ENCODE measurements at regions not wholly inside any gene's neighbourhood (a gene's known extent, or its start where the extent isn't known, plus 50 kb on each side); places are given as distances from the start of the nearest gene placed in this dataset.

GRCh38 chr18:78632111-78632541 lies 347.5 kb upstream of the SALL3 start:
- no peak overlapping the region for H3K27ac ChIP-seq (ENCODE audit: low read length)
- no peak overlapping the region for H3K4me3 ChIP-seq (ENCODE audit: low read depth in 1 of 2, low read length in 2 of 2)
- peaks cover 0 to 12% of the 10 kb centered on the region in 2 donors for H3K9me3 ChIP-seq (ENCODE audit: control insufficient read depth in 1 of 2, low read length in 2 of 2)
- no peaks in the 10 kb centered on the region for H3K4me1 ChIP-seq (ENCODE audit: control insufficient read depth in 1 of 2, insufficient read depth in 2 of 2, low read length in 2 of 2)
- no peaks in the 10 kb centered on the region for H3K36me3 ChIP-seq (ENCODE audit: control insufficient read depth in 1 of 2, insufficient read depth in 2 of 2, low read length in 2 of 2)
- no peaks in the 10 kb centered on the region for H3K27me3 ChIP-seq (ENCODE audit: low read depth, low read length)

DNA sequence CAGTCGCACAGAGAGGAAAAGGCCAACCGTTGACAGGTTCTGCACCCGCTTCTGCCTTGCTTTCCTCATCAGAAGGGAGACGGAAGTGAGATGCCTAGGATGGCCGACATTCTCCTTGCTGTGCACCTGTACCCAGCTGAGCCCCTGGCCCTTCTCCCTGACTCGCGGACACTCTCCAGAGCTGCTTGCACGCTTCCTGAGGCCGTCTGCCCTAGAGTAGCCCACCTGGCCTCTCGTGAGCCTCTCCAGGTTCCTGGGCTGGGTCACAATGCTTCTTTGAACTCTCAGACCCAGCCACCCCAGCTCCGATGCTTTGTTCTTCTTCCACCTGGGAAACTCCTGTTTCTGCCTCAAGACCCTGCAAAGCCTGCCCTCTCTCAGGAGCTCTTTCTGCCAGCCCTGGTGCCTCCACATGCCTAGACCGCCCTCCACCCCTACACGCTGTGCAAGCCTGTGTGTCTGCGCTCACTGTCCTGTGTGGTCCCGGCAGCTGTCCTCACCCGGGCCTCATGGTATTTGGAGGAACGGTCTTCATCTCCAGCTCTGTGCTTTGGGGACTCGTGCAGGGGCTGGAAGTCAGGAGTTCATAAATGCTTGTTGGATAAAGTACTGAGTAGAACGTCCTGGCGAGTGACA lies 345.4 kb upstream of the SALL3 start:
- no peaks in the 10 kb centered on the region for H3K4me1 ChIP-seq (ENCODE audit: control insufficient read depth in 1 of 2, insufficient read depth in 2 of 2, low read length in 2 of 2)
- H3K27ac ChIP-seq (ENCODE audit: low read length): no peak overlapping the region
- H3K27me3 ChIP-seq (ENCODE audit: low read depth, low read length): no peaks in the 10 kb centered on the region
- H3K9me3 ChIP-seq (ENCODE audit: control insufficient read depth in 1 of 2, low read length in 2 of 2): peaks cover 0 to 7% of the 10 kb centered on the region in 2 donors
- H3K4me3 ChIP-seq (ENCODE audit: low read depth in 1 of 2, low read length in 2 of 2): no peak overlapping the region
- H3K36me3 ChIP-seq (ENCODE audit: control insufficient read depth in 1 of 2, insufficient read depth in 2 of 2, low read length in 2 of 2): no peaks in the 10 kb centered on the region

DNA sequence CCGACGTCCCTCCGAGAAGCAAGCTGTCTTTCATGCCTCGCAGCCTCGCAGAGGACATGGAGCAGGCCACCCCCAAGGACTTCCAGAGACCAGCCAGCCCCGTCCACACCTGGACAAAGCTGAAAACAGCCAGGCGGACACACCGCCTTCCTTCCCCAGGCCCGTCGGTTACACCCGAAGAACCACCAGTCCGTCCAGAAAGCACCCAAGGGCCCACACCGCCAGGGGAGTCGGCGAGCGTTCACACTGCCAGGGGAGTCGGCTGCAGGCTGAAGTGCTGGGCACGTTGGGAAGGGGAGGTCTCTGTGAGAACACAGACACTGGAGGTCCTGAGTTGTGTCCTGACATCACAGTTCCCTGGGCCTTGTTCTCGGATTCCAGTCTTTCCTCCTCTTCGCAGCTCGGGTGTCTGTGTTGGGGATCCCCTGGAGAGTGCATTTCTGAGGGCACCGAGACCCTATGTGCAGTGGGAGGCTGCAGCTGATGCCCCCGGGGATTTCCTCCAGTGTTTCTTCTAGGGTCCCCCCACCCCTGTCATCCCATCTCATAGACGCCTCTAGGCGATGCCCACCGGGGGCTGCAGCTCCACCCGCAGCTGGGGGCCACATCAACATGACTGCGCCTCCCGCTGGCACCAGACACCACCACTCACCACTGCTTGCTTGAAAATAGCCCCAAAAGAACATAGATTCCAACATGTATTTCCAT lies 344.4 kb upstream of the SALL3 start:
- Histone ChIP-seq H3K36me3 (ENCODE audit: control insufficient read depth in 1 of 2, insufficient read depth in 2 of 2, low read length in 2 of 2) (no peaks in the 10 kb centered on the region), H3K4me1 (ENCODE audit: control insufficient read depth in 1 of 2, insufficient read depth in 2 of 2, low read length in 2 of 2) (no peaks in the 10 kb centered on the region), H3K27ac (ENCODE audit: low read length) (no peak overlapping the region), H3K4me3 (ENCODE audit: low read depth in 1 of 2, low read length in 2 of 2) (no peak overlapping the region), H3K27me3 (ENCODE audit: low read depth, low read length) (no peaks in the 10 kb centered on the region), H3K9me3 (ENCODE audit: control insufficient read depth in 1 of 2, low read length in 2 of 2) (peaks cover 0 to 7% of the 10 kb centered on the region in 2 donors)

DNA sequence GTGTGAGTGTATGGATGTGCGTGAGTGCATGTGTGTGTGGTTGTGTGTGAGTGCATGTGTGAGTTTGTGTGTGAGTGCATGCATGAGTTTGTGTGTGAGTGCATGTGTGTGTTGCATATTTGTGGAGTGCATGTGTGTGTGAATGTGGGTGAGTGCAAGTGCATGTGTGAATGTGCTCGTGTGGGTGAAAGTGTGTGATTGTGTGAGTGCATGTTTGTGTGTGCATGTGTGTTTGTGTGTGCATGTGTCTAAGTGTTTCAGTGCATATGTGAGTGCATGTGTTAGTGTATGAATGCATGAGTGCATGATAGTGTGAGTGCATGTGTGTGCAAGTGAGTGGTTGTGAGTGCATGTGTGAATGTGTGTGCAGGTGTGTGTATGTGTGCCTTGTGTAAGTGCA lies 343.4 kb upstream of the SALL3 start:
- Histone ChIP-seq H3K9me3 (ENCODE audit: control insufficient read depth in 1 of 2, low read length in 2 of 2) (no peaks in the 10 kb centered on the region), H3K4me3 (ENCODE audit: low read depth in 1 of 2, low read length in 2 of 2) (no peak overlapping the region), H3K4me1 (ENCODE audit: control insufficient read depth in 1 of 2, insufficient read depth in 2 of 2, low read length in 2 of 2) (no peaks in the 10 kb centered on the region), H3K36me3 (ENCODE audit: control insufficient read depth in 1 of 2, insufficient read depth in 2 of 2, low read length in 2 of 2) (no peaks in the 10 kb centered on the region), H3K27me3 (ENCODE audit: low read depth, low read length) (no peaks in the 10 kb centered on the region), H3K27ac (ENCODE audit: low read length) (no peak overlapping the region)

DNA sequence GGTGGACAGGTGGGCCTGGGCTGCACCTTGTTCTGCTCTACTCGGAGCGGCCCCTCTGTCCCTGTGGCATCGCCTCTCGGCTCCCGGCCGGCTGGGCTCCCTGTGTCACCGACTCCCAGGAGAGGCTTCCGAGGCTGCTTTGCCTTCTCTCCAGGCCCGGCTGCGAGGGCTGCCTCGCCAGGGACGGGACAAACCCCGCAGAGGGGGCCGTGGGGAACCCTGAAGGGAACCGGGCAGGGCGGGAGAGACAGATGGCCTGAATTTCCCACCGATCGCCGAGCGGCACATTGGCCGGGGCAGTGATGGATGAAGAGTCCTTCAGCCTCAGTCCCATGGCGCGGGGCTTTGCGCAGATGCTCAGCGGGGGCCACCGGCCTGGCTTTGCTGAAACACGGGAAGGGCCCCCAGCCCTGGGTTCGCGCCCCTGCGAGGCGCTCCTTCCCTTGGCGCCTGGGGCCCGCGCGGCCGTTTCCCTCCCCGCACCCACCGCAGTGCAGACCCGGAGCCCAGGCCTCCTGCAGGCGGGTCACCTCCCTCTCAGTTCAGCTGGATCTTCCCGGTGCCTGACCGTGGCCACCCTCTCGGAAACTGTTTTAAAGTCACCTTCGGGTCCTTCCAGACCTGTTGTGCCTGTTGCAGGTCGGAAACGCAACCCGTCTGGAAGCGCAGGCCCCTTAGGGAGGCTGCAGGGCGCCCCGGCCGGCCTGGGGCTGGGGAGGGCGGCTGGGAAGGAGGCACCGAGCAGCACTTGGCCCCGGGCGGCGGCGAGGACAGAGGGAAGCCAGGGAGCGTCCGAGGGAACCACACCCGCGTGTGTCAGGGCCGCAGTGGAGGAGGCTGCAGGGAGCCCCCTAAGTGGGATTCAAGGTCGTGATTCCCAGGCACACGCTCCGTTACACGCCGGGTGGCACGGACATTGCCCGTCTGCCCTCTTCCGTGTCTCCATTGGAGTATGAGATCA lies 341.9 kb upstream of the SALL3 start:
- H3K9me3 ChIP-seq (ENCODE audit: control insufficient read depth in 1 of 2, low read length in 2 of 2): no peaks in the 10 kb centered on the region
- no peaks in the 10 kb centered on the region for H3K36me3 ChIP-seq (ENCODE audit: control insufficient read depth in 1 of 2, insufficient read depth in 2 of 2, low read length in 2 of 2)
- H3K4me3 ChIP-seq (ENCODE audit: low read depth in 1 of 2, low read length in 2 of 2): no peak overlapping the region
- no peaks in the 10 kb centered on the region for H3K27me3 ChIP-seq (ENCODE audit: low read depth, low read length)
- H3K4me1 ChIP-seq (ENCODE audit: control insufficient read depth in 1 of 2, insufficient read depth in 2 of 2, low read length in 2 of 2): peaks cover 0 to 8% of the 10 kb centered on the region in 2 donors
- H3K27ac ChIP-seq (ENCODE audit: low read length): no peak overlapping the region

DNA sequence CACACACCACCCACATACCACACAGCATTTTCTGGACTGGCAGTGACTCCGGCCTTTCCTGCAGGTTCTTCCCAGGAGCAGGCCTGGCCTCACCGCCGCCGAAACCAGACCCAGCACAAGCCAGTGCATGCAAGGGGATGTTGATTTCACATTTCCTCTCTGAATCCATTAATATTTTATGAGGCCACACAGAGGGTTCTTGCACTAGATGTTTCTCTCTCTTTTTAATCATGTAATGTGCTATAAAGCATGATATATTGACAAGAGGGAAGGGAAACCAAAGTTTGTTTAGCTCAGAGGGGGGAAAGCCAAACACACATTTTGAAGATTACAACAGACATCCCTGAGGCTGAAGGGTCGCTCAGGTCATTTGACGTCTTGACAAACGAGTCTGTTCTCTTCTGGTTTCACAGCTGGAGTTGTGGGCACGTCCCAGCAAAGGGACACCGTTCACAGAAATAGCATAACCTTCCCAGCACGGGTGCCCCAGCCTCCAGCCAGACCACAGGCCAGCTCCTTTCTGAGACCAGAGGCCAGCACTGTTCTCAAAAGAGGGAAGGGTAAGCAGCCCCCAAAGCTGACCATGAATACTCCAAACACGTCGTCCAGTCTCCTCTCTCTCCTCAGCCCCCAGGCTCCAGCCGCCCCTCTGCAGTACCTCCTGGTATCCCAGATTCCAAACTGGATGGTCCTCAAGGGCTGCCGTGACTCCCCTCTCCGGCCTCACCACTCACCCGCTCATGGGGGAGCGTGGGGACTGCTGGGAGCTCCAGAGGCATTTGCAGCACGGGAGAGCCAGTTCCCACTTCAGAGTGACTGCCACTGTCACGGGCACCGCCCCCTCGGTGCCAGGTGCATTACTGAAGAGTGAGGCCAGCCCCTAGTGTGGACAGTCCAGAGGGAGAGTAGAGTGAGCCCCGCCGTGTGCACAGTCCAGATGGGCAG lies 340.3 kb upstream of the SALL3 start:
- Histone ChIP-seq H3K9me3 (ENCODE audit: control insufficient read depth in 1 of 2, low read length in 2 of 2) (no peaks in the 10 kb centered on the region), H3K4me1 (ENCODE audit: control insufficient read depth in 1 of 2, insufficient read depth in 2 of 2, low read length in 2 of 2) (peaks cover 0 to 12% of the 10 kb centered on the region in 2 donors), H3K36me3 (ENCODE audit: control insufficient read depth in 1 of 2, insufficient read depth in 2 of 2, low read length in 2 of 2) (no peaks in the 10 kb centered on the region), H3K27me3 (ENCODE audit: low read depth, low read length) (no peaks in the 10 kb centered on the region), H3K4me3 (ENCODE audit: low read depth in 1 of 2, low read length in 2 of 2) (no peak overlapping the region), H3K27ac (ENCODE audit: low read length) (no peak overlapping the region)

- no peaks in the 10 kb centered on the region for H3K36me3 ChIP-seq (ENCODE audit: control insufficient read depth in 1 of 2, insufficient read depth in 2 of 2, low read length in 2 of 2)
- no peak overlapping the region for H3K4me3 ChIP-seq (ENCODE audit: low read depth in 1 of 2, low read length in 2 of 2)
- no peaks in the 10 kb centered on the region for H3K9me3 ChIP-seq (ENCODE audit: control insufficient read depth in 1 of 2, low read length in 2 of 2)
- no peaks in the 10 kb centered on the region for H3K27me3 ChIP-seq (ENCODE audit: low read depth, low read length)
- H3K27ac ChIP-seq (ENCODE audit: low read length): no peak overlapping the region
- H3K4me1 ChIP-seq (ENCODE audit: control insufficient read depth in 1 of 2, insufficient read depth in 2 of 2, low read length in 2 of 2): peaks cover 0 to 12% of the 10 kb centered on the region in 2 donors
Observed at GRCh38 chr18:78640246-78640995, 339.2 kb upstream of the SALL3 start.

GRCh38 chr18:78641689-78642231 lies 337.9 kb upstream of the SALL3 start:
- H3K27ac ChIP-seq (ENCODE audit: low read length): no peak overlapping the region
- H3K36me3 ChIP-seq (ENCODE audit: control insufficient read depth in 1 of 2, insufficient read depth in 2 of 2, low read length in 2 of 2): no peaks in the 10 kb centered on the region
- H3K9me3 ChIP-seq (ENCODE audit: control insufficient read depth in 1 of 2, low read length in 2 of 2): no peaks in the 10 kb centered on the region
- no peak overlapping the region for H3K4me3 ChIP-seq (ENCODE audit: low read depth in 1 of 2, low read length in 2 of 2)
- H3K4me1 ChIP-seq (ENCODE audit: control insufficient read depth in 1 of 2, insufficient read depth in 2 of 2, low read length in 2 of 2): peaks cover 0 to 12% of the 10 kb centered on the region in 2 donors
- no peaks in the 10 kb centered on the region for H3K27me3 ChIP-seq (ENCODE audit: low read depth, low read length)

DNA sequence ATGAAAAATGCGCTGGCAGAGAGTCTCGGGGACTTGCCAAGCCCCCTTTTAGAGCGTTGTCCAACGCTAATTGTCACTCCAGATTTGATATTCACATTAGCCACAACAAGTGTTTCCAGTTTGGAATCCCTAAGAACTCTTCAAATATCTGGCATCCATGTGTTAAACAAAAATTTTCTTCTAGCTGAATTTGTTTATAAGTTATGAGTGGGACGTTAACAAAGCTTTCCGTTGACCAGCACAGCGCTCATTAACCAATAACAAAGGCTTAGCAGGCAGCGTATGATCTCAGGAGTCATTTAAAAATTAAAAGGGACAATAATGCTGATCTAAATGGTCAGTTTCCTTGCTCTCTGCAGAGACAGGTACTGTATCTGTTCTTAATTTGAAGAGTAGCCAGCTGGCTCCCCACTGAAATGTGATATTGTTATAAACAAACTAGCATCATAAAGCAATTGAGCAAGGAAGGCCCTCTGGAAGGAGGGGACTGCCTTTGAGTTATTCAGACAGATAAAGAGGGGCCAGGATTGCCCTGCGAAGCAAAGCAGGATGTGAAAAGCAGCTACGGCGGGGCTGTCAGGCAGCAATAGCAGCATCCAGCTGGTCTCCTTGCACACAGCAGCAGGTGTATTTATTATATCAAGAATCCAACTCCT lies 337.2 kb upstream of the SALL3 start:
- Histone ChIP-seq H3K4me1 (ENCODE audit: control insufficient read depth in 1 of 2, insufficient read depth in 2 of 2, low read length in 2 of 2) (peaks cover 0 to 12% of the 10 kb centered on the region in 2 donors), H3K27me3 (ENCODE audit: low read depth, low read length) (no peaks in the 10 kb centered on the region), H3K36me3 (ENCODE audit: control insufficient read depth in 1 of 2, insufficient read depth in 2 of 2, low read length in 2 of 2) (no peaks in the 10 kb centered on the region), H3K4me3 (ENCODE audit: low read depth in 1 of 2, low read length in 2 of 2) (no peak overlapping the region), H3K27ac (ENCODE audit: low read length) (no peak overlapping the region), H3K9me3 (ENCODE audit: control insufficient read depth in 1 of 2, low read length in 2 of 2) (no peaks in the 10 kb centered on the region)
